HL-60 (cell line): ENCODE measurements at regions not wholly inside any gene's neighbourhood (a gene's known extent, or its start where the extent isn't known, plus 50 kb on each side); places are given as distances from the start of the nearest gene placed in this dataset.

Source experiments
- DNase-seq, 2 experiments: peaks; one replicate each; pipeline ENCODE4 v3.0.0-alpha.2; 2010 to 2020; ENCODE audit warnings: low read depth in 1 of 2, low spot score in 1 of 2
- H3K27ac ChIP-seq: fragments of 250-450 bp; sonication (Bioruptor Pico); replicated peaks from 2 replicates; pipeline ENCODE4 v1.5.1; 2020; ENCODE audit warnings: mild to moderate bottlenecking, moderate library complexity
- H3K27me3 ChIP-seq: fragments of 250-450 bp; sonication (Bioruptor Pico); 2 replicates; pipeline ENCODE4 v1.5.1; 2021; ENCODE audit warnings: mild to moderate bottlenecking, moderate library complexity; ENCODE audit not compliant: insufficient read depth, poor library complexity, severe bottlenecking
- H3K4me3 ChIP-seq: replicated peaks from 2 replicates; pipeline ENCODE4 v1.5.1; 2011; ENCODE audit warnings: mild to moderate bottlenecking, control low read depth, low read length; ENCODE audit not compliant: insufficient read depth
- GABPA ChIP-seq: IDR thresholded peaks from 2 replicates; pipeline ENCODE4 v1.6.1; 2012; ENCODE audit warnings: low read depth
- POLR2AphosphoS5 ChIP-seq: IDR thresholded peaks from 2 replicates; pipeline ENCODE4 v1.6.1; 2012; ENCODE audit warnings: low read depth
- SPI1 ChIP-seq: IDR thresholded peaks from 2 replicates; pipeline ENCODE4 v1.6.1; 2012; ENCODE audit warnings: low read depth, mild to moderate bottlenecking, borderline replicate concordance
- TF ChIP-seq, protein P1 (sequence below): IDR thresholded peaks from 2 replicates; pipeline ENCODE4 v1.6.1; 2012; ENCODE audit warnings: low read depth; ENCODE audit not compliant: insufficient replicate concordance
- TF ChIP-seq, protein P2 (sequence below): IDR thresholded peaks from one replicate; pipeline ENCODE4 v1.5.1; 2011; ENCODE audit warnings: low read length, control low read depth, inconsistent platforms; ENCODE audit not compliant: insufficient read depth

DNA sequence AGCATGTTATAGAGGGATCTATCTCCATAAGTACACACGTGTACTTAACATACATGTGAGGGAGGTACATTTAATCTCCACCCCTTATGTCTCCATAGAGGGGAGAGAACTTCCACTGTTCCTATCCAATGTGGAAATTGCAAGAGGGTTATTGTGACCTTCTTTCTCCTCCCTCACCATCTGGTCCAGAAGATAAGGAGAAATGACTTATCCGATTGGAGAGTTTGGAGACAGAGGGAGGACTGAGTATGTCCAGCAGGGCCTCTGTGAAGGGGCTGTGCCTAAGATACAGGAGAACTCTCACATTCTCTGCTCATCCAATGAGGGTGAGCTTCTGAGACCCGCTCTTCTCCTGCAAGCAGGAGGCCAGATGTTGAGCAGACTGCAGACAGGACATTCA, 113.1 kb downstream of the QDPR start:
- TF ChIP-seq POLR2AphosphoS5 (no peak), SPI1 (no peak), GABPA (no peak)
- TF ChIP-seq, protein P1, sequence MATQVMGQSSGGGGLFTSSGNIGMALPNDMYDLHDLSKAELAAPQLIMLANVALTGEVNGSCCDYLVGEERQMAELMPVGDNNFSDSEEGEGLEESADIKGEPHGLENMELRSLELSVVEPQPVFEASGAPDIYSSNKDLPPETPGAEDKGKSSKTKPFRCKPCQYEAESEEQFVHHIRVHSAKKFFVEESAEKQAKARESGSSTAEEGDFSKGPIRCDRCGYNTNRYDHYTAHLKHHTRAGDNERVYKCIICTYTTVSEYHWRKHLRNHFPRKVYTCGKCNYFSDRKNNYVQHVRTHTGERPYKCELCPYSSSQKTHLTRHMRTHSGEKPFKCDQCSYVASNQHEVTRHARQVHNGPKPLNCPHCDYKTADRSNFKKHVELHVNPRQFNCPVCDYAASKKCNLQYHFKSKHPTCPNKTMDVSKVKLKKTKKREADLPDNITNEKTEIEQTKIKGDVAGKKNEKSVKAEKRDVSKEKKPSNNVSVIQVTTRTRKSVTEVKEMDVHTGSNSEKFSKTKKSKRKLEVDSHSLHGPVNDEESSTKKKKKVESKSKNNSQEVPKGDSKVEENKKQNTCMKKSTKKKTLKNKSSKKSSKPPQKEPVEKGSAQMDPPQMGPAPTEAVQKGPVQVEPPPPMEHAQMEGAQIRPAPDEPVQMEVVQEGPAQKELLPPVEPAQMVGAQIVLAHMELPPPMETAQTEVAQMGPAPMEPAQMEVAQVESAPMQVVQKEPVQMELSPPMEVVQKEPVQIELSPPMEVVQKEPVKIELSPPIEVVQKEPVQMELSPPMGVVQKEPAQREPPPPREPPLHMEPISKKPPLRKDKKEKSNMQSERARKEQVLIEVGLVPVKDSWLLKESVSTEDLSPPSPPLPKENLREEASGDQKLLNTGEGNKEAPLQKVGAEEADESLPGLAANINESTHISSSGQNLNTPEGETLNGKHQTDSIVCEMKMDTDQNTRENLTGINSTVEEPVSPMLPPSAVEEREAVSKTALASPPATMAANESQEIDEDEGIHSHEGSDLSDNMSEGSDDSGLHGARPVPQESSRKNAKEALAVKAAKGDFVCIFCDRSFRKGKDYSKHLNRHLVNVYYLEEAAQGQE = no peak
- TF ChIP-seq, protein P2, sequence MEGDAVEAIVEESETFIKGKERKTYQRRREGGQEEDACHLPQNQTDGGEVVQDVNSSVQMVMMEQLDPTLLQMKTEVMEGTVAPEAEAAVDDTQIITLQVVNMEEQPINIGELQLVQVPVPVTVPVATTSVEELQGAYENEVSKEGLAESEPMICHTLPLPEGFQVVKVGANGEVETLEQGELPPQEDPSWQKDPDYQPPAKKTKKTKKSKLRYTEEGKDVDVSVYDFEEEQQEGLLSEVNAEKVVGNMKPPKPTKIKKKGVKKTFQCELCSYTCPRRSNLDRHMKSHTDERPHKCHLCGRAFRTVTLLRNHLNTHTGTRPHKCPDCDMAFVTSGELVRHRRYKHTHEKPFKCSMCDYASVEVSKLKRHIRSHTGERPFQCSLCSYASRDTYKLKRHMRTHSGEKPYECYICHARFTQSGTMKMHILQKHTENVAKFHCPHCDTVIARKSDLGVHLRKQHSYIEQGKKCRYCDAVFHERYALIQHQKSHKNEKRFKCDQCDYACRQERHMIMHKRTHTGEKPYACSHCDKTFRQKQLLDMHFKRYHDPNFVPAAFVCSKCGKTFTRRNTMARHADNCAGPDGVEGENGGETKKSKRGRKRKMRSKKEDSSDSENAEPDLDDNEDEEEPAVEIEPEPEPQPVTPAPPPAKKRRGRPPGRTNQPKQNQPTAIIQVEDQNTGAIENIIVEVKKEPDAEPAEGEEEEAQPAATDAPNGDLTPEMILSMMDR = no peak
- no peak for DNase-seq
- no peaks in the 10 kb centered on the region for H3K27me3 ChIP-seq
- H3K27ac ChIP-seq = no peak overlapping the region
- no peak overlapping the region for H3K4me3 ChIP-seq

DNA sequence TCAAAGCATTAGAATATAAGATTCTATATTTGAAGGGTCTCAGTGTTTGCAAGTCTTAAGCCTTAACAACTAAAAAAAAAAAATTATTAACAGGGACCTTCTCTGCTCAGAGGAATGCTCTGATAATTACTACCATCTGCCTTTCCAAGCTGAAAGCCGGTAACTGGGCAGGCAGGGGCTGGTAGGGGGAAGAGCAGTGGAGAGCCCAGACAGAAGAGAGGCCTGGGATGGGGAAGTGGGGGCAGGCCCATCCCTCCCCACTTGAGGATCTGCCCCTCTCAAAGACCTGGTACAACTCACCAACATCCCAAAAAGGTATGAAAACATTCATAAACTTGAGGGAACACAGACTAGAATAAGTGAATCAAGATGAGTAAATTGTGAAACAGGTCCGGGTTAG, 113.9 kb downstream of the QDPR start:
- TF ChIP-seq, protein P2 = no peak
- TF ChIP-seq GABPA = no peak
- no peak for TF ChIP-seq POLR2AphosphoS5
- TF ChIP-seq, protein P1 = no peak
- TF ChIP-seq SPI1 = no peak

DNA sequence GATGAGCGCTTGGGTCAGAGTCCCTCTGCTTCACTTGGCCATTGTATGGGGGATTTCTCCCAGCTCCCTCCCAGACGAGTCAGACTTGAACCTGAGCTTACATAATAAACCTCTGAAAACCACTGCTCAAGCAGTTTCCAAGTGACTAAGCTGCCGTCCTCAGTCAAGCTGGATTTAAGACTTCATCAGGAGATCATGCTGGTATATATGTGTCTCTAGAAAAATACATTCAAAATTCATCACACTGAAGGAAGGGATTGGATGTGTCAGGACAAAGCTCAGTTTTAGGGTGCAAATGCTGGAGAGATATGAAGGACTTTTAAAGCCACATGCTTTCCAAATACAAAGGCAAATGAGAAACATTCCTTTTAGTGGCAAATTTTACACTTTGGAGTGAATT, 114.3 kb downstream of the QDPR start:
- H3K27ac ChIP-seq = no peak overlapping the region
- H3K4me3 ChIP-seq = no peak overlapping the region
- TF ChIP-seq GABPA (no peak), POLR2AphosphoS5 (no peak), SPI1 (no peak)
- TF ChIP-seq, protein P2 = no peak
- TF ChIP-seq, protein P1 = no peak
- no peaks in the 10 kb centered on the region for H3K27me3 ChIP-seq
- no peak for DNase-seq

More for the DNA sequence above, 113.9 kb downstream of the QDPR start:
- no peak overlapping the region for H3K4me3 ChIP-seq
- no peak for DNase-seq
- no peaks in the 10 kb centered on the region for H3K27me3 ChIP-seq
- no peak overlapping the region for H3K27ac ChIP-seq
